TTC549 (cell line): ENCODE measurements at regions not wholly inside any gene's neighbourhood (a gene's known extent, or its start where the extent isn't known, plus 50 kb on each side); places are given as distances from the start of the nearest gene placed in this dataset.

Experiments
- FAIRE-seq: peaks from 2 replicates; lab custom pipeline; 2012; peaks lifted over from hg19 to GRCh38; lab: Jason Lieb, UNC

GRCh38 chr2:173419506-173419905 is 64.8 kb downstream of the CDCA7 start:
- no peak for FAIRE-seq

GRCh38 chr2:173424886-173425285 is 70.2 kb downstream of the CDCA7 start:
- no peak for FAIRE-seq

GRCh38 chr2:173427887-173428668 is 73.4 kb downstream of the CDCA7 start:
- no peak for FAIRE-seq

GRCh38 chr2:173431191-173431590 is 76.5 kb downstream of the CDCA7 start:
- FAIRE-seq, result no peak

- no peak for FAIRE-seq
Measured at GRCh38 chr2:173432049-173432754, 77.5 kb downstream of the CDCA7 start.

- no peak for FAIRE-seq
Measured at GRCh38 chr2:173434762-173435569, 80.3 kb downstream of the CDCA7 start.

- FAIRE-seq, result no peak
Measured at GRCh38 chr2:173435574-173435973, 80.9 kb downstream of the CDCA7 start.

- no peak for FAIRE-seq
Measured at GRCh38 chr2:173436088-173436487, 81.4 kb downstream of the CDCA7 start.

- FAIRE-seq, result no peak
Measured at GRCh38 chr2:173441222-173441621, 86.5 kb downstream of the CDCA7 start.

GRCh38 chr2:173442542-173442941 is 87.9 kb downstream of the CDCA7 start:
- no peak for FAIRE-seq

GRCh38 chr2:173446722-173447121 is 92.0 kb downstream of the CDCA7 start:
- no peak for FAIRE-seq

GRCh38 chr2:173448938-173449471 is 94.3 kb downstream of the CDCA7 start:
- peak; percentile 75 for FAIRE-seq

GRCh38 chr2:173451118-173451517 is 96.4 kb downstream of the CDCA7 start:
- no peak for FAIRE-seq

GRCh38 chr2:173451941-173452340 is 97.3 kb downstream of the CDCA7 start:
- no peak for FAIRE-seq

GRCh38 chr2:173452416-173452815 is 97.7 kb downstream of the CDCA7 start:
- no peak for FAIRE-seq

GRCh38 chr2:173456960-173457359 is 102.3 kb downstream of the CDCA7 start:
- no peak for FAIRE-seq

GRCh38 chr2:173457366-173457765 is 102.7 kb downstream of the CDCA7 start:
- no peak for FAIRE-seq

GRCh38 chr2:173458991-173459780 is 104.5 kb downstream of the CDCA7 start:
- FAIRE-seq, result no peak

- no peak for FAIRE-seq
Measured at GRCh38 chr2:173462892-173463840, 108.5 kb downstream of the CDCA7 start.

- no peak for FAIRE-seq
Measured at GRCh38 chr2:173463846-173464245, 109.2 kb downstream of the CDCA7 start.

GRCh38 chr2:173467751-173468150 is 113.1 kb downstream of the CDCA7 start:
- no peak for FAIRE-seq
